Aorta (tissue), 5 donors: ENCODE measurements at regions not wholly inside any gene's neighbourhood (a gene's known extent, or its start where the extent isn't known, plus 50 kb on each side); places are given as distances from the start of the nearest gene placed in this dataset.
"Not testable (repeated sequence)": the region's sequence is repeated elsewhere in the genome, so short reads cannot be mapped to it uniquely, and the experiment has no call there.

Experiments
- ATAC-seq: fragments of 200-7000 bp; cut with Tn5 transposase; one replicate; pipeline ENCODE4 v1.9.1; 2022; ENCODE audit warnings: moderate library complexity; ENCODE audit not compliant: low FRiP score
- DNase-seq, 2 donors: peaks; one replicate each; pipeline ENCODE4 v3.0.0-alpha.2; 2020
- H3K27ac ChIP-seq, 2 donors: one replicate each; pipeline ENCODE4 v1.5.1; 2013; ENCODE audit warnings: low read length in 2 of 2, mild to moderate bottlenecking in 2 of 2, moderate library complexity in 2 of 2, control low read depth in 1 of 2, inconsistent platforms in 1 of 2, low read depth in 1 of 2
- H3K27me3 ChIP-seq, 2 donors: one replicate each; pipeline ENCODE4 v1.6.1; 2013; ENCODE audit warnings: control low read depth in 1 of 2, low read length in 1 of 2, mild to moderate bottlenecking in 1 of 2, moderate library complexity in 1 of 2; ENCODE audit not compliant: insufficient read depth in 2 of 2, control insufficient read depth in 1 of 2
- H3K36me3 ChIP-seq, 2 donors: one replicate each; pipeline ENCODE4 v1.6.1; 2013; ENCODE audit warnings: control low read depth in 1 of 2, low read length in 1 of 2, mild to moderate bottlenecking in 1 of 2; ENCODE audit not compliant: insufficient read depth in 2 of 2, control insufficient read depth in 1 of 2
- H3K4me1 ChIP-seq, 2 donors: one replicate each; pipeline ENCODE4 v1.6.1; 2013; ENCODE audit warnings: low read length in 2 of 2, control low read depth in 1 of 2, mild to moderate bottlenecking in 1 of 2, moderate library complexity in 1 of 2; ENCODE audit not compliant: insufficient read depth in 2 of 2, control insufficient read depth in 1 of 2
- H3K4me3 ChIP-seq, 2 donors: one replicate each; pipeline ENCODE4 v1.5.1; 2013; ENCODE audit warnings: low read length in 2 of 2, control low read depth in 1 of 2, mild to moderate bottlenecking in 1 of 2
- H3K9me3 ChIP-seq: one replicate; pipeline ENCODE4 v1.6.1; 2013; ENCODE audit warnings: mild to moderate bottlenecking, low read length; ENCODE audit not compliant: control insufficient read depth
- WGBS, 2 donors: extraction: QIAGEN DNeasy Blood & Tissue Kit; methylation state at CpG; one replicate each; pipeline ENCODE4 v1.1.7; 2013; 5-methylcytosine and 5-hydroxymethylcytosine counted together
- intact Hi-C, 2 donors: fragments of 100-400 bp; cut with DNase I; formaldehyde crosslinking; loops; one replicate each; pipeline versions ENCODE4 v1.14.2 to v1.15.0; 2022
- donor health status: healthy with polysubstance abuse.
- donor health status: Bipolar disorder and iron deficiency.
- donor health status: DM: no; HTN: no; CAD: no.
- donor health status: DM: no; HTN: no; CAD: no.
- donor health status: DM: yes; HTN: yes; CAD: no.

- DNase-seq, H3K36me3 ChIP-seq, H3K4me1 ChIP-seq, H3K27me3 ChIP-seq, H3K9me3 ChIP-seq, ATAC-seq, H3K4me3 ChIP-seq, H3K27ac ChIP-seq: not testable (repeated sequence)
- 59 to 69% methylated on average over 3 of the region's 3 CpGs for WGBS, 2 donors
- intact Hi-C loops: loop anchor here in 1 of 2 donors (5.0 kb wide), 1 partner anchor 279 kb away; no protein-coding TSS in a partner anchor
These were observed 367.5 kb upstream of the SFSWAP start for GRCh38 chr12:131343436-131343835.

GRCh38 chr12:131344715-131345520, 366.0 kb upstream of the SFSWAP start:
- H3K9me3 ChIP-seq, H3K36me3 ChIP-seq, ATAC-seq, H3K27me3 ChIP-seq, H3K27ac ChIP-seq, H3K4me1 ChIP-seq, H3K4me3 ChIP-seq: not testable (repeated sequence)
- intact Hi-C loops: loop anchor here (5.0 kb wide), 1 partner anchor 277 kb away; no protein-coding TSS in a partner anchor
- 61 to 65% methylated on average over 19 to 22 of the region's 22 CpGs for WGBS, 2 donors
- peak in 1 of 2 donors; percentile 51 for DNase-seq

GRCh38 chr12:131345521-131346436, 365.1 kb upstream of the SFSWAP start:
- 72 to 76% methylated on average over 14 to 17 of the region's 19 CpGs for WGBS, 2 donors
- no peaks in the 10 kb centered on the region for H3K27me3 ChIP-seq
- no peaks in the 10 kb centered on the region for H3K9me3 ChIP-seq
- intact Hi-C loops: loop anchor here in 1 of 2 donors (5.0 kb wide), 1 partner anchor 277 kb away; no protein-coding TSS in a partner anchor
- peak; percentile 44 for ATAC-seq
- no peaks in the 10 kb centered on the region for H3K4me1 ChIP-seq
- H3K4me3 ChIP-seq: no peak overlapping the region
- peak in 1 of 2 donors; percentile 64 for DNase-seq
- no peaks in the 10 kb centered on the region for H3K36me3 ChIP-seq
- H3K27ac ChIP-seq: no peak overlapping the region

GRCh38 chr12:131346555-131347344, 364.1 kb upstream of the SFSWAP start:
- Histone ChIP-seq H3K36me3 (no peaks in the 10 kb centered on the region), H3K4me1 (no peaks in the 10 kb centered on the region), H3K27me3 (no peaks in the 10 kb centered on the region), H3K4me3 (no peak overlapping the region), H3K27ac (no peak overlapping the region), H3K9me3 (no peaks in the 10 kb centered on the region)
- WGBS, 2 donors: 37 to 53% methylated on average over 12 to 16 of the region's 17 CpGs
- ATAC-seq: no peak
- peak in 1 of 2 donors; percentile 52 for DNase-seq
- intact Hi-C loops: loop anchor here in 1 of 2 donors (5.0 kb wide), 1 partner anchor 276 kb away; no protein-coding TSS in a partner anchor

- H3K36me3 ChIP-seq: no peaks in the 10 kb centered on the region
- intact Hi-C loops: loop anchor here in 1 of 2 donors (5.0 kb wide), 1 partner anchor 275 kb away; no protein-coding TSS in a partner anchor
- H3K27ac ChIP-seq: no peak overlapping the region
- ATAC-seq: no peak
- H3K4me1 ChIP-seq: no peaks in the 10 kb centered on the region
- 73 to 76% methylated on average over 11 of the region's 11 CpGs for WGBS, 2 donors
- no peaks in the 10 kb centered on the region for H3K9me3 ChIP-seq
- no peaks in the 10 kb centered on the region for H3K27me3 ChIP-seq
- no peak overlapping the region for H3K4me3 ChIP-seq
- peak in 1 of 2 donors; percentile 47 for DNase-seq
These were observed 363.6 kb upstream of the SFSWAP start for GRCh38 chr12:131347345-131347714.

- H3K27me3 ChIP-seq: no peaks in the 10 kb centered on the region
- WGBS, 2 donors: 95 to 96% methylated on average over 7 of the region's 7 CpGs
- H3K4me1 ChIP-seq: no peaks in the 10 kb centered on the region
- H3K27ac ChIP-seq: no peak overlapping the region
- no peak overlapping the region for H3K4me3 ChIP-seq
- H3K36me3 ChIP-seq: no peaks in the 10 kb centered on the region
- intact Hi-C loops: loop anchor here in 1 of 2 donors (5.0 kb wide), 1 partner anchor 275 kb away; no protein-coding TSS in a partner anchor
- DNase-seq (no peak), ATAC-seq (no peak)
- no peaks in the 10 kb centered on the region for H3K9me3 ChIP-seq
These were observed 363.2 kb upstream of the SFSWAP start for GRCh38 chr12:131347732-131348131.

- H3K9me3 ChIP-seq: no peaks in the 10 kb centered on the region
- no peaks in the 10 kb centered on the region for H3K27me3 ChIP-seq
- no peaks in the 10 kb centered on the region for H3K36me3 ChIP-seq
- intact Hi-C loops: loop anchor here in 1 of 2 donors (5.0 kb wide), 1 partner anchor 274 kb away; no protein-coding TSS in a partner anchor
- 42 to 43% methylated on average over 13 of the region's 13 CpGs for WGBS, 2 donors
- no peak overlapping the region for H3K27ac ChIP-seq
- H3K4me3 ChIP-seq: no peak overlapping the region
- DNase-seq: peak in 1 of 2 donors; percentile 61
- ATAC-seq: no peak
- no peaks in the 10 kb centered on the region for H3K4me1 ChIP-seq
These were observed 362.7 kb upstream of the SFSWAP start for GRCh38 chr12:131348231-131348630.

- Histone ChIP-seq H3K27ac (no peak overlapping the region), H3K27me3 (no peaks in the 10 kb centered on the region)
- 34 to 44% methylated on average over 4 of the region's 4 CpGs for WGBS, 2 donors
These were observed 362.2 kb upstream of the SFSWAP start for GRCh38 chr12:131348646-131349045.

More at GRCh38 chr12:131348646-131349045, 362.2 kb upstream of the SFSWAP start:
- no peaks in the 10 kb centered on the region for H3K9me3 ChIP-seq
- intact Hi-C loops: loop anchor here in 1 of 2 donors (5.0 kb wide), 1 partner anchor 274 kb away; no protein-coding TSS in a partner anchor
- ATAC-seq (no peak), DNase-seq (no peak)
- H3K4me3 ChIP-seq: no peak overlapping the region
- H3K36me3 ChIP-seq: no peaks in the 10 kb centered on the region
- H3K4me1 ChIP-seq: no peaks in the 10 kb centered on the region
